NOMO-1 treated with DMSO at 0.1 percent for 48 hours (cell line): ENCODE measurements at regions not wholly inside any gene's neighbourhood (a gene's known extent, or its start where the extent isn't known, plus 50 kb on each side); places are given as distances from the start of the nearest gene placed in this dataset.

Source experiments
- DNase-seq: peaks from one replicate; lab custom pipeline; 2025; ENCODE audit not compliant: unreplicated experiment; lab: John Stamatoyannopoulos, UW

GRCh38 chr16:89043636-89044417 lies 49.8 kb upstream of the ACSF3 start:
- DNase-seq = no peak
